HepG2 (cell line): ENCODE measurements at regions not wholly inside any gene's neighbourhood (a gene's known extent, or its start where the extent isn't known, plus 50 kb on each side); places are given as distances from the start of the nearest gene placed in this dataset.

Experiments
- ATAC-seq: fragments of 200-7000 bp; cut with Tn5 transposase; 3 replicates; pipeline ENCODE4 v1.9.1; 2020; ENCODE audit warnings: mild to moderate bottlenecking, moderate library complexity
- BruUV-seq: library from RNA; stranded (reverse); fragments of 400-500 nt; replicated peaks from 2 replicates; lab custom pipeline; 2021; lab: Mats Ljungman, UMichigan
- CTCF ChIA-PET: fragments of 300-600 bp; formaldehyde crosslinking; extraction: SDS; loops from one replicate; lab custom pipeline; 2021; ENCODE audit warnings: low total read pairs, inconsistent platforms, low intra/inter-chr PET ratio; lab: Yijun Ruan, JAX
- POLR2A ChIA-PET: fragments of 350-600 bp; sonication (Branson Sonifier 250); formaldehyde crosslinking; loops from one replicate; lab custom pipeline; 2020; ENCODE audit warnings: antibody characterized with exemption, inconsistent platforms; lab: Yijun Ruan, JAX
- DNase-seq: peaks from one replicate; pipeline ENCODE4 v3.0.0-alpha.2; 2015; ENCODE audit warnings: low spot score
- FAIRE-seq: peaks from 3 replicates; lab custom pipeline; 2011; peaks lifted over from hg19 to GRCh38; lab: Jason Lieb, UNC
- H2AFZ ChIP-seq: one replicate; pipeline ENCODE4 v1.6.1; 2011; ENCODE audit warnings: low read length, inconsistent platforms
- H3K27ac ChIP-seq: fragments of 300-600 bp; 3 replicates; pipeline ENCODE4 v1.8.0; 2011; ENCODE audit warnings: mixed run types, mild to moderate bottlenecking, mixed read lengths, low read length, inconsistent platforms; ENCODE audit not compliant: insufficient read depth; ENCODE audit errors: extremely low read length
- H3K27me3 ChIP-seq, 2 experiments: fragments of 200-600 bp in 1 of 2; 2 replicates in 1 of 2; 3 replicates in 1 of 2; pipeline versions ENCODE4 v1.6.0 to v1.8.0; 2011; ENCODE audit warnings: low read length in 2 of 2, mild to moderate bottlenecking in 2 of 2, moderate library complexity in 2 of 2, inconsistent platforms in 1 of 2; ENCODE audit not compliant: insufficient read depth in 2 of 2, control insufficient read depth in 1 of 2
- H3K36me3 ChIP-seq, 2 experiments: fragments of 200-600 bp in 1 of 2; replicated peaks in 1 of 2; 2 replicates in 1 of 2; 3 replicates in 1 of 2; pipeline versions ENCODE4 v1.5.1 to v1.8.0; 2011; ENCODE audit warnings: low read length in 2 of 2, inconsistent platforms in 1 of 2; ENCODE audit not compliant: insufficient read depth in 2 of 2, control insufficient read depth in 1 of 2
- H3K4me1 ChIP-seq: 2 replicates; pipeline ENCODE4 v1.5.1; 2012; ENCODE audit warnings: low read length, inconsistent platforms; ENCODE audit not compliant: insufficient read depth
- H3K4me2 ChIP-seq: 2 replicates; pipeline ENCODE4 v1.6.0; 2011; ENCODE audit warnings: low read depth, low read length, inconsistent platforms
- H3K4me3 ChIP-seq, 3 experiments: fragments of 200-600 bp in 1 of 3; sonication (generic), shearing (Covaris generic) in 1 of 3; replicated peaks in 1 of 3; 2 replicates each; pipeline ENCODE4 v1.5.1; 2011 to 2016; ENCODE audit warnings: low read length in 3 of 3, inconsistent platforms in 2 of 3, low read depth in 2 of 3, mild to moderate bottlenecking in 2 of 3, control low read depth in 1 of 3, mixed read lengths in 1 of 3; ENCODE audit not compliant: insufficient read depth in 1 of 3
- H3K79me2 ChIP-seq: one replicate; pipeline ENCODE4 v1.6.1; 2011; ENCODE audit warnings: low read length, inconsistent platforms; ENCODE audit not compliant: insufficient read depth
- H3K9ac ChIP-seq: 2 replicates; pipeline ENCODE4 v1.6.0; 2011; ENCODE audit warnings: mild to moderate bottlenecking, low read depth, low read length, inconsistent platforms; ENCODE audit not compliant: insufficient read depth
- H3K9me3 ChIP-seq: 2 replicates; pipeline ENCODE4 v1.5.1; 2012; ENCODE audit warnings: mild to moderate bottlenecking, low read length
- H4K20me1 ChIP-seq: 2 replicates; pipeline ENCODE4 v1.6.0; 2011; ENCODE audit warnings: inconsistent platforms, mild to moderate bottlenecking, low read length, moderate library complexity; ENCODE audit not compliant: insufficient read depth
- ATF7 ChIP-seq, 2 experiments: fragments of 450-650 bp in 1 of 2; sonication (generic) in 1 of 2; formaldehyde crosslinking in 1 of 2; IDR thresholded peaks; 2 replicates each; pipeline versions ENCODE4 v1.4.0 to v1.6.1; 2016 to 2020; ENCODE audit warnings: antibody characterized with exemption in 1 of 2, mild to moderate bottlenecking in 1 of 2, missing genetic modification reagents in 1 of 2
- CBX1 ChIP-seq: IDR thresholded peaks from one replicate; pipeline ENCODE4 v1.6.1; 2016; ENCODE audit warnings: antibody characterized with exemption, low read depth
- FOXA1 ChIP-seq, 2 experiments: fragments of 450-650 bp in 1 of 2; sonication (generic) in 1 of 2; formaldehyde crosslinking in 1 of 2; IDR thresholded peaks; 2 replicates each; pipeline versions ENCODE4 v1.4.0 to v1.6.1; 2016 to 2020; ENCODE audit warnings: missing genetic modification reagents in 1 of 2
- KDM3A ChIP-seq: IDR thresholded peaks from 2 replicates; pipeline ENCODE4 v1.6.1; 2018; ENCODE audit warnings: low read depth, missing compliant biosample characterization
- NBN ChIP-seq: fragments of 450-650 bp; conservative IDR thresholded peaks from 2 replicates; pipeline ENCODE4 v1.6.1; 2017
- NR2F2 ChIP-seq: IDR thresholded peaks from 2 replicates; pipeline ENCODE4 v1.6.1; 2012; ENCODE audit warnings: low read depth, inconsistent platforms, borderline replicate concordance
- ONECUT2 ChIP-seq: sonication (generic); formaldehyde crosslinking; IDR thresholded peaks from 2 replicates; pipeline ENCODE4 v1.4.0; 2020; ENCODE audit warnings: missing genetic modification reagents
- PAX8 ChIP-seq: sonication (generic); formaldehyde crosslinking; IDR thresholded peaks from 2 replicates; pipeline ENCODE4 v1.8.0; 2022; ENCODE audit warnings: mild to moderate bottlenecking, missing genetic modification reagents, borderline replicate concordance
- RORA ChIP-seq: sonication (generic); formaldehyde crosslinking; IDR thresholded peaks from 2 replicates; pipeline ENCODE4 v1.5.0; 2020; ENCODE audit warnings: mild to moderate bottlenecking, missing genetic modification reagents, moderate library complexity
- U2AF2 ChIP-seq: fragments of 200-400 bp; formaldehyde crosslinking; IDR thresholded peaks from 2 replicates; pipeline ENCODE4 v1.6.1; 2017; ENCODE audit warnings: low read depth, mild to moderate bottlenecking, low read length
- ZNF329 ChIP-seq: sonication (generic); formaldehyde crosslinking; IDR thresholded peaks from 2 replicates; pipeline ENCODE4 v1.9.0; 2021; ENCODE audit warnings: low read depth, mild to moderate bottlenecking, missing genetic modification reagents
- ZNF547 ChIP-seq: sonication (generic); formaldehyde crosslinking; IDR thresholded peaks from 2 replicates; pipeline ENCODE4 v1.5.1; 2020; ENCODE audit warnings: mild to moderate bottlenecking, missing genetic modification reagents
- ZNF768 ChIP-seq: sonication (generic); formaldehyde crosslinking; IDR thresholded peaks from 2 replicates; pipeline ENCODE4 v1.4.0; 2020; ENCODE audit warnings: missing genetic modification reagents
- WGBS: methylation state at CpG from one replicate; pipeline ENCODE4 v1.1.6; 2017; ENCODE audit warnings: low lambda C conversion rate; 5-methylcytosine and 5-hydroxymethylcytosine counted together
- in situ Hi-C: cut with HindIII; loops from 2 replicates; pipeline ENCODE4 v1.10.0; 2017; ENCODE audit warnings: low pct_unique_long_range_greater_than_20kb; ENCODE audit not compliant: extremely low pct_ligation_motif_present
- intact Hi-C: fragments of 100-400 bp; cut with micrococcal nuclease; formaldehyde crosslinking; loops from one replicate; pipeline ENCODE4 v1.10.0; 2022; ENCODE audit not compliant: unreplicated experiment
- TF ChIP-seq, protein P1 (sequence below): sonication (generic); formaldehyde crosslinking; IDR thresholded peaks from 2 replicates; pipeline ENCODE4 v1.8.0; 2022; ENCODE audit warnings: missing genetic modification reagents, mild to moderate bottlenecking, borderline replicate concordance

DNA sequence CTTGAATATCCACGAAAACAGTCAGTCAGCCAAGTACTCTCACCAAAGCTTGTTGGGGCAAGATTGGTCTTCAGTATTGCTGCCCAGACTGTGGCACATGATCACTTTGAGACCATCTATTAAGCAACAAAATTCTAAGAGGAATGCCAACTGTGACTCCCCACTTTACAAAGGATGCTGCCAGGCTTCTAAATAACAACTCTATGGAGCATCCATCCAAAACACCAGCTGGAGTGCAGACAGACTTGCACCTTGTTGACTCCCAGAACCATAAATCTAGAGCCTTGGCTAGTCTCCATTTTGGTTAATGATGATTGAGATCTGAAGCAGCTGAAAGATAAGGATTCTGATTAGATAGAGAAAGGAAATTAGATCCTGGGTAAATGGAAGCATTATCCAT, 132.8 kb downstream of the DIO2 start:
- Histone ChIP-seq H3K79me2 (no peaks in the 10 kb centered on the region), H3K9me3 (peaks cover 75% of the 10 kb centered on the region), H3K27ac (no peak overlapping the region), H3K36me3 (no peaks in the 10 kb centered on the region), H4K20me1 (no peaks in the 10 kb centered on the region), H3K27me3 (no peaks in the 10 kb centered on the region), H3K4me2 (no peak overlapping the region), H3K4me1 (no peaks in the 10 kb centered on the region), H2AFZ (no peak overlapping the region), H3K4me3 (no peak overlapping the region), H3K9ac (no peak overlapping the region)
- intact Hi-C loops: no loop called here
- 5% methylated on average over 1 of the region's 1 CpG for WGBS
- in situ Hi-C loops: no loop called here
- BruUV-seq: no TSS peak
- DNase-seq (no peak), ATAC-seq (no peak), FAIRE-seq (no peak)
- POLR2A ChIA-PET: no interaction called here
- TF ChIP-seq FOXA1 (IDR thresholded peaks at IDR 0.05): no peak
- no peak for TF ChIP-seq FOXA1 (CRISPR knock-in tag; IDR thresholded peaks at IDR 0.05)
- TF ChIP-seq RORA (CRISPR knock-in tag): no peak
- no peak for TF ChIP-seq NBN
- TF ChIP-seq ONECUT2 (CRISPR knock-in tag): no peak
- TF ChIP-seq KDM3A (CRISPR knock-in tag): no peak
- no peak for TF ChIP-seq ZNF329
- TF ChIP-seq ATF7 (IDR thresholded peaks at IDR 0.05): no peak
- no peak for TF ChIP-seq ATF7 (CRISPR knock-in tag; IDR thresholded peaks at IDR 0.05)
- no peak for TF ChIP-seq U2AF2
- TF ChIP-seq ZNF547: no peak
- TF ChIP-seq NR2F2: no peak
- no peak for TF ChIP-seq PAX8 (CRISPR knock-in tag)
- TF ChIP-seq ZNF768 (CRISPR knock-in tag): no peak
- TF ChIP-seq CBX1: no peak
- TF ChIP-seq, protein P1, sequence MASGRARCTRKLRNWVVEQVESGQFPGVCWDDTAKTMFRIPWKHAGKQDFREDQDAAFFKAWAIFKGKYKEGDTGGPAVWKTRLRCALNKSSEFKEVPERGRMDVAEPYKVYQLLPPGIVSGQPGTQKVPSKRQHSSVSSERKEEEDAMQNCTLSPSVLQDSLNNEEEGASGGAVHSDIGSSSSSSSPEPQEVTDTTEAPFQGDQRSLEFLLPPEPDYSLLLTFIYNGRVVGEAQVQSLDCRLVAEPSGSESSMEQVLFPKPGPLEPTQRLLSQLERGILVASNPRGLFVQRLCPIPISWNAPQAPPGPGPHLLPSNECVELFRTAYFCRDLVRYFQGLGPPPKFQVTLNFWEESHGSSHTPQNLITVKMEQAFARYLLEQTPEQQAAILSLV: no peak
- CTCF ChIA-PET: no interaction called here
